Prostate gland (tissue), 2 donors: ENCODE measurements at regions not wholly inside any gene's neighbourhood (a gene's known extent, or its start where the extent isn't known, plus 50 kb on each side); places are given as distances from the start of the nearest gene placed in this dataset.
"Not testable (repeated sequence)": the region's sequence is repeated elsewhere in the genome, so short reads cannot be mapped to it uniquely, and the experiment has no call there.

Source experiments
- DNase-seq: peaks from one replicate; pipeline ENCODE4 v3.0.0-alpha.2; 2019; ENCODE audit warnings: low spot score
- H3K27ac ChIP-seq, 2 donors: fragments of 200-600 bp; sonication (generic); 2 replicates each; pipeline ENCODE4 v1.5.1; 2017 to 2019
- H3K27me3 ChIP-seq: fragments of 200-600 bp; sonication (generic); replicated peaks from 2 replicates; pipeline ENCODE4 v1.5.1; 2019; ENCODE audit not compliant: insufficient read depth
- H3K36me3 ChIP-seq, 2 donors: fragments of 200-600 bp; sonication (generic); 1 replicate in 1 of 2; 2 replicates in 1 of 2; pipeline versions ENCODE4 v1.5.1 to v1.8.1; 2017 to 2019
- H3K4me1 ChIP-seq: fragments of 200-600 bp; sonication (generic); replicated peaks from 2 replicates; pipeline ENCODE4 v1.5.1; 2019
- H3K4me3 ChIP-seq, 2 donors: fragments of 200-600 bp; sonication (generic); 2 replicates each; pipeline ENCODE4 v1.5.1; 2017 to 2019
- H3K9me3 ChIP-seq: fragments of 200-600 bp; sonication (generic); 2 replicates; pipeline ENCODE4 v1.5.1; 2017
- POLR2A ChIP-seq: fragments of 450-650 bp; IDR thresholded peaks from one replicate; pipeline ENCODE4 v1.6.1; 2016; ENCODE audit warnings: antibody characterized with exemption, mild to moderate bottlenecking
- POLR2AphosphoS5 ChIP-seq: sonication (generic); formaldehyde crosslinking; IDR thresholded peaks from one replicate; pipeline ENCODE4 v1.6.1; 2017; ENCODE audit warnings: antibody characterized with exemption
- WGBS: methylation state at CpG from one replicate; pipeline ENCODE4 v1.1.5; 2018; 5-methylcytosine and 5-hydroxymethylcytosine counted together
- intact Hi-C: fragments of 100-400 bp; cut with DNase I; formaldehyde crosslinking; loops from one replicate; pipeline ENCODE4 v1.14.2; 2022
- TF ChIP-seq, protein P1 (sequence below), 4 experiments: fragments of 200-600 bp in 2 of 4; fragments of 450-650 bp in 2 of 4; sonication (generic) in 2 of 4; IDR thresholded peaks; 1 replicate in 3 of 4; 2 replicates in 1 of 4; pipeline ENCODE4 v1.5.1; 2016 to 2019; ENCODE audit warnings: antibody characterized with exemption in 4 of 4, mild to moderate bottlenecking in 2 of 4, moderate library complexity in 2 of 4

DNA sequence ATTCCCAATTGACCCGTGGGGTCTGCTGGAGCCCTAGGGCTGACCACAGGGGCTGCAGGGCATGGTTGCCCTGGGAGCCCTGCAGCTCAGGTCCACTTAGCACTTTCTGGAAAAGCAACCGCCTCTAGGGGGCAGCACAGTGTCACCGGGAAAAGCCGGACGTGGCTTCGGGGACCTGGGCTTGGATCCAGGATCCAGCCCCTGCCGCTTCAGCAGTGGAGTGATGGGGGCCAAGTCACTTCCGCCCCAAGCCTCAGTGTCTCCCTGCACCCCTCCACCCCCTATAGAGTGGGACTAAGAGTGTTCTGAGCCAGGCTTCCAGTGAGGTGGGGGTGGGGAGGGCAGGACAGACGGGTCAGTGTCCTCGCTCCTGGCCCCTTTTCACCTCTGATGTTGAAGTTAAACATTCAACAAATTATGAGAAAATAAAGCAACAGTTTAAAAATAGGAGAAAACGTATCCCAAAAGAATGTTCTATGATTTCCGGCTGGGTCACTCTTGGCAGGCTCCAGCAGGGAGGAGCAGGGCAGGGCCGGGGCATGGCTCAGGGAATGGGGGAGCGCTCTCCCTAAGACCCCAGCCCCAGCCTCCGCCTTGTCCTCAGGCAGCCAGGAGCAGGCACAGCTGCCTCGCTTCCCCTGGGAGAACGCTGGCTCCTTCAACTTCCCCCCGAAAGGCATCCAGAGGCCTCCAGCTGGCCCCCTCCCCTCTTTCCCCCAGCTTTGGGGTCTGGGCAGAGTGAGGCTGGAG lies 96.5 kb upstream of the FGF3 start:
- TF ChIP-seq POLR2A (no peak), POLR2AphosphoS5 (no peak)
- TF ChIP-seq, protein P1, sequence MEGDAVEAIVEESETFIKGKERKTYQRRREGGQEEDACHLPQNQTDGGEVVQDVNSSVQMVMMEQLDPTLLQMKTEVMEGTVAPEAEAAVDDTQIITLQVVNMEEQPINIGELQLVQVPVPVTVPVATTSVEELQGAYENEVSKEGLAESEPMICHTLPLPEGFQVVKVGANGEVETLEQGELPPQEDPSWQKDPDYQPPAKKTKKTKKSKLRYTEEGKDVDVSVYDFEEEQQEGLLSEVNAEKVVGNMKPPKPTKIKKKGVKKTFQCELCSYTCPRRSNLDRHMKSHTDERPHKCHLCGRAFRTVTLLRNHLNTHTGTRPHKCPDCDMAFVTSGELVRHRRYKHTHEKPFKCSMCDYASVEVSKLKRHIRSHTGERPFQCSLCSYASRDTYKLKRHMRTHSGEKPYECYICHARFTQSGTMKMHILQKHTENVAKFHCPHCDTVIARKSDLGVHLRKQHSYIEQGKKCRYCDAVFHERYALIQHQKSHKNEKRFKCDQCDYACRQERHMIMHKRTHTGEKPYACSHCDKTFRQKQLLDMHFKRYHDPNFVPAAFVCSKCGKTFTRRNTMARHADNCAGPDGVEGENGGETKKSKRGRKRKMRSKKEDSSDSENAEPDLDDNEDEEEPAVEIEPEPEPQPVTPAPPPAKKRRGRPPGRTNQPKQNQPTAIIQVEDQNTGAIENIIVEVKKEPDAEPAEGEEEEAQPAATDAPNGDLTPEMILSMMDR (IDR thresholded peaks at IDR 0.05): peak; percentile 71 to 80 (median 76)
- Histone ChIP-seq H3K9me3 (no peaks in the 10 kb centered on the region), H3K4me1 (no peaks in the 10 kb centered on the region), H3K27me3 (no peaks in the 10 kb centered on the region), H3K4me3 (no peak overlapping the region), H3K36me3 (no peaks in the 10 kb centered on the region), H3K27ac (no peak overlapping the region)
- DNase-seq: peak; percentile 66
- 30% methylated on average over 18 of the region's 18 CpGs for WGBS
- intact Hi-C loops: no loop called here

DNA sequence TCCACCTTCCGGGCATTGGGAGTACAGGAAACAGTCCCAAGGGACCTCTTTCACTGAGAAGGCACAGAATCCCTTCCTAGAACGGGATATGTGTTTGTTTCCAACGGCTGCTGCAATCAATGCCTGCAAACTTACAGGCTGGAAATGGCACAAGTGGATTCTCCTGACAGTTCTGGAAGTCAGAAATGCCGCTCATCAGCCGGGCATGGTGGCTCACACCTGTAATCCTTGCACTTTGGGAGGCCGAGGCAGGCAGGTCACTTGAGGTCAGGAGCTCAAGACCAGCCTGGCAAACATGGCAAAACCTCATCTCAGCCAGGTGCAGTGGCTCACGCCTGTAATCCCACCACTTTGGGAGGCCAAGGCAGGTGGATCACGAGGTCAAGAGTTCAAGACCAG lies 97.0 kb upstream of the FGF3 start:
- H3K27me3 ChIP-seq, H3K4me3 ChIP-seq, intact Hi-C loops, H3K36me3 ChIP-seq, H3K9me3 ChIP-seq, DNase-seq, H3K27ac ChIP-seq, H3K4me1 ChIP-seq: not testable (repeated sequence)
- 68% methylated on average over 8 of the region's 8 CpGs for WGBS

DNA sequence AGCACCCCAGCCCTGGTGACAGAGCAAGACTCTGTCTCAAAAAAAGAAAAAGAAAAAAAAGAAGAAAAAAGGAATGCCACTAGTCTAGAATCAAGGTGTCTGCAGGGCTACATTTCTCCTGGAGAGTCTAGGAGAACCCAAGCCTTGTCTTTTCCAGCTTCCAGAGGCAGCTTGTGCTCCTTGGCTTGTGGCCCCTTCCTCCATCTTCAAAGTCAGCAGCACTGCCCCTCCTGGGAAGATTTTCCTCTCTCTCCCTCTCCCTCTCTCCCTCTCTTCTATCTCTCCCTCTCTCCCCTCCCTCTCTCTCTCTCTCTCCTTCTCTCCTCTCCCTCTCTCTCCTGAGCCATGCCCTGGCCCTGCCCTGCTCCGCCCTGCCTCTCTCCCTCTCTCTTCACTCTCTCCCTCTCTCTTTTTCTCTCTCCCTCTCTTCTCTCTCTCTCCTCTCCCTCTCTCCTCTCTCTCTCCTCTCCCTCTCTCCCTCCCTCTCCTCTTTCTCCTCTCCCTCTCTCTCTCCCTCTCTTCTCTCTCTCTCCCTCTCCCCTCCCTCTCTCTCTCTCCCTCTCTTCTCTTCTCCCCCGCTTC lies 97.7 kb upstream of the FGF3 start:
- 98% methylated on average over 2 of the region's 2 CpGs for WGBS
- H3K27me3 ChIP-seq: no peaks in the 10 kb centered on the region
- H3K27ac ChIP-seq: no peak overlapping the region
- no peak overlapping the region for H3K4me3 ChIP-seq
- no peak for DNase-seq
- no peaks in the 10 kb centered on the region for H3K9me3 ChIP-seq
- H3K36me3 ChIP-seq: no peaks in the 10 kb centered on the region
- intact Hi-C loops: no loop called here
- H3K4me1 ChIP-seq: no peaks in the 10 kb centered on the region
- TF ChIP-seq, protein P1 (IDR thresholded peaks at IDR 0.05): no peak
- TF ChIP-seq POLR2A: no peak
- TF ChIP-seq POLR2AphosphoS5: no peak

DNA sequence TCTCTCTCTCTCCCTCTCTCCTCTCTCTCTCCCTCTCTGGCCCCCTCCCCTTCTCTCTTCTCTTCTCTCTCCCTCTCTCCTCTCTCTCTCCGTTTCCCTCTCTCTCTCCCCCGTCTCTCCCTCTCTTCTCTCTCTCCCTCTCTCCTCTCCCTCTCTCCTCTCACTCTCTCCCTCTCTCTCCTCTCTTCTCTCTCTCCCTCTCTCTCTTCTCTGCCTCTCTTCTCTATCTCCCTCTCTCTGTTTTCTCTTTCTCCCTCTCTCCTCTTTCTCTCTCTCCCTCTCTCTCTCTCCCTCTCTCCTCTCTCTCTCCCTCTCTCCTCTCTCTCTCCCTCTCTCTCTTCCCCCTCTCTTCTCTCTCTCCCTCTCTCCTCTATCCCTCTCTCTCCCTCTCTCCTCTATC lies 98.3 kb upstream of the FGF3 start:
- Histone ChIP-seq H3K36me3 (no peaks in the 10 kb centered on the region), H3K9me3 (no peaks in the 10 kb centered on the region), H3K27me3 (no peaks in the 10 kb centered on the region), H3K27ac (no peak overlapping the region), H3K4me3 (no peak overlapping the region), H3K4me1 (no peaks in the 10 kb centered on the region)
- no peak for DNase-seq
- intact Hi-C loops: no loop called here
- WGBS: 86% methylated on average over 2 of the region's 2 CpGs
- TF ChIP-seq, protein P1 (IDR thresholded peaks at IDR 0.05): no peak
- no peak for TF ChIP-seq POLR2A
- TF ChIP-seq POLR2AphosphoS5: no peak

DNA sequence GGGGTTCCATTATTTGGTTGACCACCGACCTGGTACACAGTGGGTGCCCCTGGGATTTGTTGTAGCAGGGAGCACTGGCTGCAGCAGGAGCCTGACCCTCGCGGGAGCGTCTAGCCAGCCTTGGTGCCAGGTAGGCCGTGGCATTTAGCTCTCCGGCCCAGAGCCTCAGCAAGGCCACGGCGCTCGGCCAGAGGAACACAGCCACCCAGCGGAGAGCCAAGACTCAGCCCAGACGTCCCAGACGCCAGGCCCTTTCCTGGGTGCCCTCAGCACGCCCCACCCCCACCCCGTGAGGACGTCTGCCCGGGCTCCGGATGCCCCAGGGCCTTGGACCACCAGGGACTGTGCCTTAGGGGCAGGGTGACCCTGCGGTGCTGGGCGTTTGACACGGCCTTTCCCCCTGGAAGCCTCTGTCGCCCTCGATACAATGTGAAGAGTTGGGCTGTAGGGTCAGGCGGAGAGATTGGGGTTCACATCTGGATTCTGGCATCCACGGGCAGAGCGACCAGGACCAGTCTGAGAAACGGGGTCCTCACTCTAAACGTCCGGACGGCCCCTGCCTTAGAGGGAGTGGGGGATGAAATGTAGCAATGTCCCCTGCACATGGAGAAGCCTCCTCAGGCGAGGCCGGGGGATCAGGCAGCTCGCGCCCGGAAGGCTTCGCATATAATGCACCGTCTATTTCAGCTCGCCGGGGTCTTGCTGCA lies 99.2 kb upstream of the FGF3 start:
- no peak overlapping the region for H3K27ac ChIP-seq
- no peak overlapping the region for H3K4me3 ChIP-seq
- WGBS: 62% methylated on average over 33 of the region's 38 CpGs
- intact Hi-C loops: loop anchor here (2.0 kb wide), 1 partner anchor 272 kb away; no protein-coding TSS in a partner anchor
- TF ChIP-seq POLR2AphosphoS5 (no peak), POLR2A (no peak)
- TF ChIP-seq, protein P1 (IDR thresholded peaks at IDR 0.05): no peak
- no peaks in the 10 kb centered on the region for H3K36me3 ChIP-seq
- H3K4me1 ChIP-seq: no peaks in the 10 kb centered on the region
- H3K9me3 ChIP-seq: no peaks in the 10 kb centered on the region
- no peak for DNase-seq
- no peaks in the 10 kb centered on the region for H3K27me3 ChIP-seq
